ENCODE measurements at regions not wholly inside any gene's neighbourhood (a gene's known extent, or its start where the extent isn't known, plus 50 kb on each side); places are given as distances from the start of the nearest gene placed in this dataset.

GRCh38 chr11:123246749-123247495 is 51.9 kb upstream of the CLMP start:
- H3K79me2 ChIP-seq (ENCODE audit: insufficient read depth, low read length): no peaks in the 10 kb centered on the region
- peak overlapping the region; percentile 64 for H3K4me2 ChIP-seq (ENCODE audit: low read length)
- TF ChIP-seq CTCF (IDR thresholded peaks at IDR 0.05; ENCODE audit: insufficient read depth, low read depth, low read length) (peak; percentile 96), EZH2 (IDR thresholded peaks at IDR 0.05; ENCODE audit: insufficient read depth, low read length) (no peak)
- FAIRE-seq (peak; percentile 58), DNase-seq (ENCODE audit: low read depth) (peak; percentile 30)
- H3K4me3 ChIP-seq (ENCODE audit: insufficient read depth, low read depth, low read length): no peak overlapping the region
- no peaks in the 10 kb centered on the region for H3K36me3 Mint-ChIP-seq (ENCODE audit: low read depth, unreplicated experiment)
- H3K36me3 ChIP-seq (ENCODE audit: insufficient read depth, low read length): no peaks in the 10 kb centered on the region
- H3K4me1 Mint-ChIP-seq (ENCODE audit: low read depth, unreplicated experiment): peaks cover 17% of the 10 kb centered on the region
- no peak overlapping the region for H3K27ac ChIP-seq (ENCODE audit: low read depth, low read length)
- H3K9ac ChIP-seq (ENCODE audit: low read length): no peak overlapping the region
- no peaks in the 10 kb centered on the region for H3K27me3 Mint-ChIP-seq (ENCODE audit: low read depth, unreplicated experiment)
- H3K27ac Mint-ChIP-seq (ENCODE audit: unreplicated experiment): no peak overlapping the region
- no peaks in the 10 kb centered on the region for H4K20me1 ChIP-seq (ENCODE audit: insufficient read depth, low read length)
- H3K9me3 Mint-ChIP-seq (ENCODE audit: unreplicated experiment): peaks cover 2% of the 10 kb centered on the region
- peaks cover 3% of the 10 kb centered on the region for H3K4me1 ChIP-seq (ENCODE audit: insufficient read depth, low read length)
- no peaks in the 10 kb centered on the region for H3K9me3 ChIP-seq (ENCODE audit: insufficient read depth, low read depth, low read length)
- no peaks in the 10 kb centered on the region for H3K27me3 ChIP-seq (ENCODE audit: insufficient read depth, low read length)
- H3K4me3 Mint-ChIP-seq (ENCODE audit: unreplicated experiment): no peak overlapping the region
- H2AFZ ChIP-seq (ENCODE audit: low read depth, low read length): peak overlapping the region; percentile 19

DNA sequence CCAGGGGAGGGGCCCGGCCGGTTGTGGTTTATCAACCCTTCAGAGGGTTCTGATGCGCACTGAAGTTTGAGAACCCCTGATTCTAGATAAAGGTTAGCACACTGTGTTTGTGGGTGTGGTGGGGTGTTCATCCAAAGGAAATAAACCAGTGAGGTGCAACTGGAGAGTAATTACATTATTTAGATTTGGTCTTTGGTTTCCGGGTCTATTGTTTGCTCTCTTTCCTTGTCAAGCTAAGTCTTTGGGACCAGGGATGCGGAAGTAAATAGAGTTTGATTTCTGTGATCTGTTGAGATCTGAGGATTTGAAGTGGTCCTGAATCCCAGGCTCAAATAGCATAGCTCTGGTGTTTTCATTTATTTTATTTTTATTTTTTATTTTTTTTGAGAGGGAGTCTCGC is 50.5 kb upstream of the CLMP start:
- Histone ChIP-seq H3K79me2 (ENCODE audit: insufficient read depth, low read length) (no peaks in the 10 kb centered on the region), H3K4me1 (ENCODE audit: insufficient read depth, low read length) (no peaks in the 10 kb centered on the region), H3K4me2 (ENCODE audit: low read length) (no peak overlapping the region), H3K36me3 (ENCODE audit: insufficient read depth, low read length) (no peaks in the 10 kb centered on the region), H3K27ac (ENCODE audit: low read depth, low read length) (no peak overlapping the region), H3K27me3 (ENCODE audit: insufficient read depth, low read length) (no peaks in the 10 kb centered on the region), H3K9ac (ENCODE audit: low read length) (no peak overlapping the region), H4K20me1 (ENCODE audit: insufficient read depth, low read length) (no peaks in the 10 kb centered on the region), H3K9me3 (ENCODE audit: insufficient read depth, low read depth, low read length) (no peaks in the 10 kb centered on the region), H2AFZ (ENCODE audit: low read depth, low read length) (no peak overlapping the region), H3K4me3 (ENCODE audit: insufficient read depth, low read depth, low read length) (no peak overlapping the region)
- H3K27me3 Mint-ChIP-seq (ENCODE audit: low read depth, unreplicated experiment): no peaks in the 10 kb centered on the region
- FAIRE-seq (no peak), DNase-seq (ENCODE audit: low read depth) (no peak)
- H3K27ac Mint-ChIP-seq (ENCODE audit: unreplicated experiment): no peak overlapping the region
- H3K4me3 Mint-ChIP-seq (ENCODE audit: unreplicated experiment): no peak overlapping the region
- TF ChIP-seq EZH2 (IDR thresholded peaks at IDR 0.05; ENCODE audit: insufficient read depth, low read length) (no peak), CTCF (IDR thresholded peaks at IDR 0.05; ENCODE audit: insufficient read depth, low read depth, low read length) (no peak)
- H3K9me3 Mint-ChIP-seq (ENCODE audit: unreplicated experiment): peaks cover 2% of the 10 kb centered on the region
- H3K4me1 Mint-ChIP-seq (ENCODE audit: low read depth, unreplicated experiment): peaks cover 8% of the 10 kb centered on the region
- H3K36me3 Mint-ChIP-seq (ENCODE audit: low read depth, unreplicated experiment): no peaks in the 10 kb centered on the region

Data from astrocyte (in vitro differentiated cells and primary cell).